PC-9 (cell line): ENCODE measurements at regions not wholly inside any gene's neighbourhood (a gene's known extent, or its start where the extent isn't known, plus 50 kb on each side); places are given as distances from the start of the nearest gene placed in this dataset.

Source experiments
- EZH2 ChIP-seq: fragments of 200-600 bp; sonication (generic); IDR thresholded peaks from 2 replicates; pipeline ENCODE4 v1.8.0; 2017; ENCODE audit warnings: antibody characterized with exemption, low read depth
- TF ChIP-seq, protein P1 (sequence below): fragments of 200-600 bp; sonication (generic); conservative IDR thresholded peaks from 2 replicates; pipeline ENCODE4 v1.6.1; 2017; ENCODE audit warnings: mixed run types, antibody characterized with exemption, mild to moderate bottlenecking, moderate library complexity

DNA sequence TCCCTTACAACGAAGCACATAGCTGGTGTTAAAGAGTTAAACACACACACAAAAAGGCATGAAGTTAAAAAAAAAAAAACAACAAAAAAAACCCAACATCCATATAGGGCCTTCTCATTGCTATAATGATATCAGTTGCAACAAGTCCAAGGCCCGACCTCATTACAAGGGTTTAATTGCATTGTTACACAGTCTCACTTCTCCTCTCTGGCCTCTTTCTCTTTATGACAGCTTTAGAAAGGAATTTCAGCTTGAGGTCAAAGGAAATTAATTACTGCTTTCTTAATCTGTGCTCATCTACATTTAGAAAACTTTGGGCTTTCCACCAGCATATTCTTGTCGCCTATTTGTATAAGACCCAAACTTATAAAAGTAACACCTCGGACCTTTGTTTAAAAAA, 342.1 kb downstream of the NR2F2 start:
- TF ChIP-seq EZH2 = no peak
- TF ChIP-seq, protein P1, sequence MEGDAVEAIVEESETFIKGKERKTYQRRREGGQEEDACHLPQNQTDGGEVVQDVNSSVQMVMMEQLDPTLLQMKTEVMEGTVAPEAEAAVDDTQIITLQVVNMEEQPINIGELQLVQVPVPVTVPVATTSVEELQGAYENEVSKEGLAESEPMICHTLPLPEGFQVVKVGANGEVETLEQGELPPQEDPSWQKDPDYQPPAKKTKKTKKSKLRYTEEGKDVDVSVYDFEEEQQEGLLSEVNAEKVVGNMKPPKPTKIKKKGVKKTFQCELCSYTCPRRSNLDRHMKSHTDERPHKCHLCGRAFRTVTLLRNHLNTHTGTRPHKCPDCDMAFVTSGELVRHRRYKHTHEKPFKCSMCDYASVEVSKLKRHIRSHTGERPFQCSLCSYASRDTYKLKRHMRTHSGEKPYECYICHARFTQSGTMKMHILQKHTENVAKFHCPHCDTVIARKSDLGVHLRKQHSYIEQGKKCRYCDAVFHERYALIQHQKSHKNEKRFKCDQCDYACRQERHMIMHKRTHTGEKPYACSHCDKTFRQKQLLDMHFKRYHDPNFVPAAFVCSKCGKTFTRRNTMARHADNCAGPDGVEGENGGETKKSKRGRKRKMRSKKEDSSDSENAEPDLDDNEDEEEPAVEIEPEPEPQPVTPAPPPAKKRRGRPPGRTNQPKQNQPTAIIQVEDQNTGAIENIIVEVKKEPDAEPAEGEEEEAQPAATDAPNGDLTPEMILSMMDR = no peak
